ENCODE measurements at regions not wholly inside any gene's neighbourhood (a gene's known extent, or its start where the extent isn't known, plus 50 kb on each side); places are given as distances from the start of the nearest gene placed in this dataset.

DNA sequence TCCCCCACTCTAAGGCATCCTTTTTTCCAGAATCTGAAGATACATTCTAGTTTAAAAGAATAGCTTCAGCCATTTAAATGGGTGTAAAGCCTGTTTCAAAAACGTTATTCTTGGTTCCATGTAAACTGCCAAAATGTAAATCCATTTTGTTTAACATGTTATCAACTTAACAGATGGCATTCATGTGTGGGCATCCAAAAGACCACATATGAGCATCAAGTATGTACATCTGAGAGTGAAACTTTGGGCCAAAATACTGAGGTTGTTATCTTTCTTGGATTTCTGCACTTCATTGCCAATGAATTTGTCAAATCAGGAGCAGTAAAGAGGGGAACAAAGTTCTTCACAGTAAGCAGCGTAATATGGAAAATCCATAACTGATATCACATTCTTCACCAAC is 395.4 kb downstream of the ZNF804A start:
- H3K27me3 ChIP-seq (ENCODE audit: control insufficient read depth, insufficient read depth, low read length), result no peaks in the 10 kb centered on the region
- H4K20me1 ChIP-seq (ENCODE audit: insufficient read depth, low read length), result no peaks in the 10 kb centered on the region
- H3K23ac ChIP-seq (ENCODE audit: low read depth, low read length), result no peak overlapping the region
- no peaks in the 10 kb centered on the region for H3K79me1 ChIP-seq (ENCODE audit: low read depth in 1 of 2, low read length in 2 of 2)
- intact Hi-C loops (cut with micrococcal nuclease), result no loop called here
- no peak overlapping the region for H3K9ac ChIP-seq (ENCODE audit: low read depth, low read length)
- CTCF ChIA-PET, result no interaction called here
- H3K9me1 ChIP-seq (ENCODE audit: insufficient read depth, low read length), result no peaks in the 10 kb centered on the region
- POLR2A ChIA-PET (ENCODE audit: unreplicated experiment), result no interaction called here
- DNase-seq (no peak), ATAC-seq (ENCODE audit: low read depth) (no peak)
- no peak overlapping the region for H4K5ac ChIP-seq (ENCODE audit: low read depth, low read length)
- H2BK15ac ChIP-seq (ENCODE audit: low read depth, low read length), result no peak overlapping the region
- H3K4me1 ChIP-seq (ENCODE audit: control insufficient read depth, insufficient read depth, low read length), result no peaks in the 10 kb centered on the region
- no CpG with 5 or more reads among the region's 2 CpGs for WGBS, 2 experiments (ENCODE audit: extremely low coverage in 2 of 2, insufficient read length in 1 of 2)
- H4K91ac ChIP-seq (ENCODE audit: insufficient read depth, low read depth, low read length), result no peak overlapping the region
- no peak overlapping the region for H3K4me2 ChIP-seq (ENCODE audit: low read depth, low read length)
- H3K4ac ChIP-seq (ENCODE audit: low read depth, low read length), result no peak overlapping the region
- dilution Hi-C loops (cut with HindIII; ENCODE audit: low sequenced_read_pairs, unreplicated experiment), result no loop called here
- H2AK9ac ChIP-seq (replicated peaks; ENCODE audit: low read depth, low read length, poor library complexity), result no peak overlapping the region
- in situ Hi-C loops (cut with MboI; ENCODE audit: low sequenced_read_pairs), result no loop called here
- no TSS peak for BruUV-seq (replicated peaks)
- no peak overlapping the region for H3K56ac ChIP-seq (ENCODE audit: extremely low read depth, insufficient read depth, low read length)
- no peaks in the 10 kb centered on the region for H3K36me3 ChIP-seq (ENCODE audit: control insufficient read depth, insufficient read depth, low read length)
- no peak overlapping the region for H2BK20ac ChIP-seq (ENCODE audit: low read depth, low read length)
- H4K8ac ChIP-seq (ENCODE audit: low read depth in 2 of 2, low read length in 2 of 2), result no peak overlapping the region
- no peak overlapping the region for H2AK5ac ChIP-seq (ENCODE audit: low read depth, low read length)
- peaks cover 5% of the 10 kb centered on the region for H3K9me3 ChIP-seq (ENCODE audit: control insufficient read depth, insufficient read depth, low read length)
- no peak overlapping the region for H3K18ac ChIP-seq (ENCODE audit: low read depth, low read length)
- no peak overlapping the region for H3K27ac ChIP-seq (ENCODE audit: insufficient read depth, low read length)
- H2BK120ac ChIP-seq (ENCODE audit: low read depth, low read length), result no peak overlapping the region
- no peak overlapping the region for H2BK5ac ChIP-seq (ENCODE audit: low read depth, low read length, poor library complexity, severe bottlenecking)
- H2AFZ ChIP-seq (replicated peaks; ENCODE audit: low read length, poor library complexity), result no peak overlapping the region
- no peak overlapping the region for H3K4me3 ChIP-seq (ENCODE audit: insufficient read depth, low read depth, low read length)
- no peak overlapping the region for H3K14ac ChIP-seq (replicated peaks; ENCODE audit: low read depth, low read length)
- TF ChIP-seq BHLHE40 (IDR thresholded peaks at IDR 0.05; ENCODE audit: low read depth, low read length) (no peak), MAZ (IDR thresholded peaks at IDR 0.05; ENCODE audit: borderline replicate concordance, low read depth, low read length) (no peak), CHD1 (IDR thresholded peaks at IDR 0.05; ENCODE audit: low read depth, low read length) (no peak), MXI1 (IDR thresholded peaks at IDR 0.05; ENCODE audit: borderline replicate concordance, low read depth, low read length) (no peak), FOS (IDR thresholded peaks at IDR 0.05; ENCODE audit: low read depth, low read length) (no peak), SMC3 (IDR thresholded peaks at IDR 0.05; ENCODE audit: low read depth, low read length) (no peak), CEBPB (IDR thresholded peaks at IDR 0.05; ENCODE audit: low read depth, low read length) (no peak), MAFK (IDR thresholded peaks at IDR 0.05; ENCODE audit: low read depth, low read length) (no peak), RFX5 (IDR thresholded peaks at IDR 0.05; ENCODE audit: low read depth, low read length) (no peak), RAD21 (IDR thresholded peaks at IDR 0.05; ENCODE audit: low read length) (no peak), POLR2A (IDR thresholded peaks at IDR 0.05; ENCODE audit: low read depth, low read length) (no peak), RCOR1 (IDR thresholded peaks at IDR 0.05; ENCODE audit: insufficient replicate concordance, low read length) (no peak), NFE2L2 (IDR thresholded peaks at IDR 0.05; ENCODE audit: low read depth, low read length) (no peak)
- TF ChIP-seq, protein P1, sequence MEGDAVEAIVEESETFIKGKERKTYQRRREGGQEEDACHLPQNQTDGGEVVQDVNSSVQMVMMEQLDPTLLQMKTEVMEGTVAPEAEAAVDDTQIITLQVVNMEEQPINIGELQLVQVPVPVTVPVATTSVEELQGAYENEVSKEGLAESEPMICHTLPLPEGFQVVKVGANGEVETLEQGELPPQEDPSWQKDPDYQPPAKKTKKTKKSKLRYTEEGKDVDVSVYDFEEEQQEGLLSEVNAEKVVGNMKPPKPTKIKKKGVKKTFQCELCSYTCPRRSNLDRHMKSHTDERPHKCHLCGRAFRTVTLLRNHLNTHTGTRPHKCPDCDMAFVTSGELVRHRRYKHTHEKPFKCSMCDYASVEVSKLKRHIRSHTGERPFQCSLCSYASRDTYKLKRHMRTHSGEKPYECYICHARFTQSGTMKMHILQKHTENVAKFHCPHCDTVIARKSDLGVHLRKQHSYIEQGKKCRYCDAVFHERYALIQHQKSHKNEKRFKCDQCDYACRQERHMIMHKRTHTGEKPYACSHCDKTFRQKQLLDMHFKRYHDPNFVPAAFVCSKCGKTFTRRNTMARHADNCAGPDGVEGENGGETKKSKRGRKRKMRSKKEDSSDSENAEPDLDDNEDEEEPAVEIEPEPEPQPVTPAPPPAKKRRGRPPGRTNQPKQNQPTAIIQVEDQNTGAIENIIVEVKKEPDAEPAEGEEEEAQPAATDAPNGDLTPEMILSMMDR (conservative IDR thresholded peaks at IDR 0.05; ENCODE audit: low read depth, low read length), result no peak
- TF ChIP-seq, protein P2, sequence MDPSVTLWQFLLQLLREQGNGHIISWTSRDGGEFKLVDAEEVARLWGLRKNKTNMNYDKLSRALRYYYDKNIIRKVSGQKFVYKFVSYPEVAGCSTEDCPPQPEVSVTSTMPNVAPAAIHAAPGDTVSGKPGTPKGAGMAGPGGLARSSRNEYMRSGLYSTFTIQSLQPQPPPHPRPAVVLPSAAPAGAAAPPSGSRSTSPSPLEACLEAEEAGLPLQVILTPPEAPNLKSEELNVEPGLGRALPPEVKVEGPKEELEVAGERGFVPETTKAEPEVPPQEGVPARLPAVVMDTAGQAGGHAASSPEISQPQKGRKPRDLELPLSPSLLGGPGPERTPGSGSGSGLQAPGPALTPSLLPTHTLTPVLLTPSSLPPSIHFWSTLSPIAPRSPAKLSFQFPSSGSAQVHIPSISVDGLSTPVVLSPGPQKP (IDR thresholded peaks at IDR 0.05; ENCODE audit: borderline replicate concordance, low read depth, low read length), result no peak
- TF ChIP-seq, protein P3, sequence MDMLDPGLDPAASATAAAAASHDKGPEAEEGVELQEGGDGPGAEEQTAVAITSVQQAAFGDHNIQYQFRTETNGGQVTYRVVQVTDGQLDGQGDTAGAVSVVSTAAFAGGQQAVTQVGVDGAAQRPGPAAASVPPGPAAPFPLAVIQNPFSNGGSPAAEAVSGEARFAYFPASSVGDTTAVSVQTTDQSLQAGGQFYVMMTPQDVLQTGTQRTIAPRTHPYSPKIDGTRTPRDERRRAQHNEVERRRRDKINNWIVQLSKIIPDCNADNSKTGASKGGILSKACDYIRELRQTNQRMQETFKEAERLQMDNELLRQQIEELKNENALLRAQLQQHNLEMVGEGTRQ (IDR thresholded peaks at IDR 0.05; ENCODE audit: low read depth, low read length), result no peak

Measured in IMR-90 (cell line).